Astrocyte of the spinal cord (primary cell): ENCODE measurements at regions not wholly inside any gene's neighbourhood (a gene's known extent, or its start where the extent isn't known, plus 50 kb on each side); places are given as distances from the start of the nearest gene placed in this dataset.
A peak's percentile ranks its signal among the peaks of the same experiment; 100 is the strongest.

Source experiments
- DNase-seq: peaks from one replicate; pipeline ENCODE4 v3.0.0; 2011; ENCODE audit warnings: low read depth, low spot score
- H3K4me3 ChIP-seq: 2 replicates; pipeline ENCODE4 v1.5.1; 2011; ENCODE audit warnings: low read depth, mild to moderate bottlenecking, low read length, moderate library complexity
- in situ Hi-C: cut with HindIII; loops from 2 replicates; pipeline ENCODE4 v1.10.0; 2017; ENCODE audit warnings: low sequenced_read_pairs
- TF ChIP-seq, protein P1 (sequence below): IDR thresholded peaks from 2 replicates; pipeline ENCODE4 v1.5.1; 2012; ENCODE audit warnings: low read depth, mild to moderate bottlenecking, low read length, inconsistent platforms

DNA sequence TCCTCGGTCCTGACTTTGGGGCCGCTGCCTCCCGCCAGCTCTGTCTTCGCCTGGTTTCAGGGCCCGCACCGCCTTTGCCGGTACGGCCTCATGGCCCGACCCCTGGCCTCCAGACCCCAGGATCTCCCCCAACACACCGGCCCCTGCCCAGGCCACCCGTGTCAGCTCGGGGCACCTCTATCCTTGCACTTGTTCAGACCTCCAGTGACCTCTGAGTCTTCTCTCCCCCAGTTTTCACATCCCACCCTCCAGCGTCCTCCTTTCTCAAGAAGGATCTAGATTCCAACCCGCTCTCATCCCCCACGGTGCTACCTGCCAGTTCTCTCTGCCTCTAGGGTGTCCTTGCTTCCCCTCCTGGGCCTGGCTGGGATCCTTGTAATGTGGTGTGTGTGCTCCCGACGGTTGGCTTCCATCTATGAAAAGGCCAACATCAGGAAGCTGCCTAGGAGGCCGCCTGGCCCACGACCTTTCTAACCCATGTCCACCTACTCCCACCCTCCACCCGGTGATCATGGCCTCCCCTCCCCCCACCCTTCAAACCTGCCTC, 61.1 kb downstream of the SPATA31C2 start:
- in situ Hi-C loops = no loop called here
- TF ChIP-seq, protein P1, sequence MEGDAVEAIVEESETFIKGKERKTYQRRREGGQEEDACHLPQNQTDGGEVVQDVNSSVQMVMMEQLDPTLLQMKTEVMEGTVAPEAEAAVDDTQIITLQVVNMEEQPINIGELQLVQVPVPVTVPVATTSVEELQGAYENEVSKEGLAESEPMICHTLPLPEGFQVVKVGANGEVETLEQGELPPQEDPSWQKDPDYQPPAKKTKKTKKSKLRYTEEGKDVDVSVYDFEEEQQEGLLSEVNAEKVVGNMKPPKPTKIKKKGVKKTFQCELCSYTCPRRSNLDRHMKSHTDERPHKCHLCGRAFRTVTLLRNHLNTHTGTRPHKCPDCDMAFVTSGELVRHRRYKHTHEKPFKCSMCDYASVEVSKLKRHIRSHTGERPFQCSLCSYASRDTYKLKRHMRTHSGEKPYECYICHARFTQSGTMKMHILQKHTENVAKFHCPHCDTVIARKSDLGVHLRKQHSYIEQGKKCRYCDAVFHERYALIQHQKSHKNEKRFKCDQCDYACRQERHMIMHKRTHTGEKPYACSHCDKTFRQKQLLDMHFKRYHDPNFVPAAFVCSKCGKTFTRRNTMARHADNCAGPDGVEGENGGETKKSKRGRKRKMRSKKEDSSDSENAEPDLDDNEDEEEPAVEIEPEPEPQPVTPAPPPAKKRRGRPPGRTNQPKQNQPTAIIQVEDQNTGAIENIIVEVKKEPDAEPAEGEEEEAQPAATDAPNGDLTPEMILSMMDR = no peak
- peak overlapping the region; percentile 51 for H3K4me3 ChIP-seq
- DNase-seq = no peak

GRCh38 chr9:88076286-88077070, 61.8 kb downstream of the SPATA31C2 start:
- peak overlapping the region; percentile 51 for H3K4me3 ChIP-seq
- in situ Hi-C loops = no loop called here
- TF ChIP-seq, protein P1 = no peak
- DNase-seq = peak; percentile 92

DNA sequence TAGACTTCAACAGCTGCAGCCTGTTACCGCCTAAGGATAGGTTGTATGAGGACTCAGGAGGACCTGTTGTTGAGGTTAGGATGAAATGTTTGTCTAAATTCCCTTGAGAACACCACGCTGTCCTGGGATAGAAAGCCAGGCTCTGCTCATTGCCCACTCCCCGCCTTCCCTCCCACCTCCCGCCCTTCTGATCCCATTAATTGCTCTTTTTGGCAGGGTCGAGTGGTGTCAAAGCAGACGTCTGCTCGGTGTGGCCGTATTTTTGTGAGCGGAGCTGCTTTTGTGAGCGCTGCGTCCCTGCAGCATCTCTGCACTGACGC, 62.3 kb downstream of the SPATA31C2 start:
- TF ChIP-seq, protein P1 = no peak
- in situ Hi-C loops = no loop called here
- H3K4me3 ChIP-seq = peak overlapping the region; percentile 51
- peak; percentile 37 for DNase-seq

DNA sequence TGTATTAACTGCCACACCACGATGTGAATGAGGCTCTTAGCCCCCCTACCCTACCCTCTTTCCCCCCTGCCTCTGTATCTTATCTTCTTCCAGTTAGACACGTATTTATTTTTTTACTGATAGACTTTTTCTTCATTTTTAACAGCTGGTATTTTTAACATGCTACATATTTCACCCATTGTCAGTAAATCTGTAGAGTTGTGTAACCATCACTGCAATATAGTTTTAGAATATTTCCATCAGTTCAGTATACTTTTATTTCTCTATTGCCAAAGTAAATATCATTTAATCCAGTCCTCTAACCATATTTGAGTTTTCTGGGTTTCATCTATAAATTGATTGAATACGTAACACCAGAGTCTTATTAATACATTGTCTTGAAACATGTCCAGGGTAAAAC, 62.8 kb downstream of the SPATA31C2 start:
- no peak overlapping the region for H3K4me3 ChIP-seq
- in situ Hi-C loops = no loop called here
- no peak for DNase-seq
- TF ChIP-seq, protein P1 = no peak

GRCh38 chr9:88074931-88075330, 63.3 kb downstream of the SPATA31C2 start:
- in situ Hi-C loops = no loop called here
- TF ChIP-seq, protein P1 = no peak
- no peak for DNase-seq
- no peak overlapping the region for H3K4me3 ChIP-seq

DNA sequence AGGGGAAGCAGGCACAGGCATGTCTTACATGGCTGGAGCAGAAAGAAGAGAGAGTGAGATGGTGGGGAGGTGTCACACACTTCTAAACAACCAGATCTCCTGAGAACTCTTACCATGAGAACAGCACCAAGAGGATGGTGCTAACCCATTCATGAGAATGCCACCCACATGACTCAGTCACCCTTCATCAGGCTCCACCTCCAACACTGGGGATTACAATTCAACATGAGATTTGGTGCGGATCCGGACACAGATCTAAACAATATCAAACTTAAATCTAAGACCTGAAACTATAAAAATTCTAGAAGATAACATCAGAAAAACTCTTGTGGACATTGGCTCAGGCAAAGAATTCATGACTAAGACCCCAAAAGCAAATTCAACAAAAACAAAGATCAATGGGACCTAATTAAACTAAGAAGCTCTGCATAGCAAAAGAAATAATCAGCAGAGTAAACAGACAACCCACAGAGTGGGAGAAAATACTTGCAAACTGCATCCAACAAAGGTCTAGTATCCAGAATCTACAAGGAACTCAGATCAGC, 65.4 kb downstream of the SPATA31C2 start:
- H3K4me3 ChIP-seq = no peak overlapping the region
- no peak for DNase-seq
- in situ Hi-C loops = no loop called here
- TF ChIP-seq, protein P1 = no peak
